ENCODE measurements at regions not wholly inside any gene's neighbourhood (a gene's known extent, or its start where the extent isn't known, plus 50 kb on each side); places are given as distances from the start of the nearest gene placed in this dataset.

GRCh38 chr6:81594501-81594900, 158.0 kb downstream of the TENT5A start:
- Histone ChIP-seq H4K20me1 (replicated peaks in 1 of 2; ENCODE audit: control insufficient read depth in 1 of 2, insufficient read depth in 2 of 2, low read length in 2 of 2) (no peaks in the 10 kb centered on the region), H3K27me3 (replicated peaks in 1 of 4; ENCODE audit: control insufficient read depth in 3 of 4, extremely low read depth in 1 of 4, insufficient read depth in 3 of 4, low read length in 3 of 4) (peaks cover 0 to 1% (median 0%) of the 10 kb centered on the region in 4 experiments; a peak in 1 of 7 replicates), H2BK12ac (ENCODE audit: low read depth, low read length) (no peak overlapping the region), H3K23me2 (ENCODE audit: low read depth, low read length) (no peaks in the 10 kb centered on the region), H3K4me3 (ENCODE audit: extremely low read depth in 1 of 4, insufficient read depth in 2 of 4, low read depth in 3 of 4, low read length in 4 of 4) (no peak overlapping the region), H3K27ac (ENCODE audit: low read depth, low read length) (no peak overlapping the region), H4K5ac (ENCODE audit: insufficient read length, low read depth, low read length) (no peak overlapping the region), H3K36me3 (ENCODE audit: control insufficient read depth in 2 of 4, insufficient read depth in 4 of 4, low read length in 3 of 4) (no peaks in the 10 kb centered on the region), H4K91ac (replicated peaks; ENCODE audit: insufficient read length, low read length) (no peak overlapping the region), H2BK120ac (replicated peaks; ENCODE audit: low read depth, low read length) (no peak overlapping the region), H3K9ac (replicated peaks in 1 of 4; ENCODE audit: extremely low read depth in 1 of 4, low read depth in 3 of 4, low read length in 3 of 4) (no peak overlapping the region), H3K9me3 (ENCODE audit: insufficient read depth in 2 of 2, low read depth in 1 of 2, low read length in 1 of 2) (no peaks in the 10 kb centered on the region), H3K56ac (replicated peaks; ENCODE audit: insufficient read length, low read depth, low read length) (no peak overlapping the region), H2AFZ (ENCODE audit: low read length) (no peak overlapping the region), H3K4ac (replicated peaks; ENCODE audit: insufficient read length, low read depth, low read length) (no peak overlapping the region), H3K79me1 (ENCODE audit: low read depth, low read length) (no peaks in the 10 kb centered on the region), H2AK5ac (ENCODE audit: low read depth, low read length) (no peak overlapping the region), H3K4me1 (replicated peaks in 1 of 4; ENCODE audit: control insufficient read depth in 3 of 4, insufficient read depth in 4 of 4, low read length in 3 of 4) (0 out of 7 replicates have a peak, but pooled peaks cover 0 to 2% (median 0%) of the 10 kb centered on the region in 4 experiments), H3K18ac (ENCODE audit: extremely low read depth, low read length) (no peak overlapping the region), H3K79me2 (ENCODE audit: control insufficient read depth in 1 of 2, insufficient read depth in 2 of 2, low read length in 2 of 2) (no peaks in the 10 kb centered on the region), H2BK20ac (ENCODE audit: low read length) (no peak overlapping the region), H2BK5ac (ENCODE audit: low read depth, low read length) (no peak overlapping the region), H3K14ac (ENCODE audit: insufficient read length) (no peak overlapping the region), H2BK15ac (ENCODE audit: low read length) (no peak overlapping the region), H3K4me2 (ENCODE audit: insufficient read depth in 1 of 2, low read depth in 2 of 2, low read length in 2 of 2) (no peak overlapping the region), H4K8ac (ENCODE audit: extremely low read depth, insufficient read depth, low read length) (no peak overlapping the region), H3K23ac (ENCODE audit: insufficient read length) (no peak overlapping the region)
- ChIA-PET CTCF (ENCODE audit: partially characterized antibody) (interaction anchor here (1.0 kb wide), 1 partner anchor 158 kb away, joined by 3 read pairs; the partner anchor contains the start of gene TENT5A), POLR2A (ENCODE audit: partially characterized antibody) (no interaction called here)
- FAIRE-seq, result no peak
- WGBS, 2 experiments (ENCODE audit: extremely low coverage in 1 of 2, insufficient coverage in 1 of 2, insufficient read length in 1 of 2, insufficient replicate concordance in 2 of 2, low coverage in 1 of 2, low lambda C conversion rate in 2 of 2, missing lambda C conversion rate in 1 of 2), result 83% methylated on average over 2 of the region's 2 CpGs; no CpG with 5 or more reads in 1 of the 2 experiments
- DNase-seq (ENCODE audit: low read depth in 1 of 2, low spot score in 2 of 2), result no peak
- TF ChIP-seq CHD1 (IDR thresholded peaks at IDR 0.05; ENCODE audit: low read depth, low read length), result no peak
- TF ChIP-seq BCL11A (IDR thresholded peaks at IDR 0.05; ENCODE audit: low read depth in 2 of 2, low read length in 2 of 2), result no peak
- no peak for TF ChIP-seq RXRA (IDR thresholded peaks at IDR 0.05; ENCODE audit: insufficient read depth, low read depth, low read length)
- no peak for TF ChIP-seq NRF1 (IDR thresholded peaks at IDR 0.05; ENCODE audit: low read depth, low read length)
- no peak for TF ChIP-seq MAFK (IDR thresholded peaks at IDR 0.05; ENCODE audit: low read depth, low read length)
- no peak for TF ChIP-seq TAF1 (IDR thresholded peaks at IDR 0.05; ENCODE audit: low read depth, low read length)
- no peak for TF ChIP-seq SP1 (IDR thresholded peaks at IDR 0.05; ENCODE audit: low read depth, low read length)
- no peak for TF ChIP-seq POLR2A (IDR thresholded peaks at IDR 0.05; ENCODE audit: control extremely low read depth in 1 of 2, low read depth in 2 of 2, low read length in 2 of 2)
- no peak for TF ChIP-seq YY1 (IDR thresholded peaks at IDR 0.05; ENCODE audit: low read depth, low read length)
- TF ChIP-seq SRF (IDR thresholded peaks at IDR 0.05; ENCODE audit: low read depth, low read length), result no peak
- no peak for TF ChIP-seq CEBPB (IDR thresholded peaks at IDR 0.05; ENCODE audit: low read depth, low read length)
- TF ChIP-seq CTBP2 (IDR thresholded peaks at IDR 0.05; ENCODE audit: borderline replicate concordance, insufficient read depth, insufficient read length, low read length), result no peak
- TF ChIP-seq SIN3A (conservative IDR thresholded peaks at IDR 0.05 in 1 of 2, IDR thresholded peaks at IDR 0.05 in 1 of 2; ENCODE audit: low read depth in 1 of 2, low read length in 2 of 2), result no peak
- no peak for TF ChIP-seq EGR1 (IDR thresholded peaks at IDR 0.05; ENCODE audit: borderline replicate concordance, low read depth, low read length)
- TF ChIP-seq, protein P1, sequence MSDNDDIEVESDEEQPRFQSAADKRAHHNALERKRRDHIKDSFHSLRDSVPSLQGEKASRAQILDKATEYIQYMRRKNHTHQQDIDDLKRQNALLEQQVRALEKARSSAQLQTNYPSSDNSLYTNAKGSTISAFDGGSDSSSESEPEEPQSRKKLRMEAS (IDR thresholded peaks at IDR 0.05), result no peak
- TF ChIP-seq SUZ12 (IDR thresholded peaks at IDR 0.05; ENCODE audit: low read length), result no peak

All from H1 (cell line).